ENCODE measurements at regions not wholly inside any gene's neighbourhood (a gene's known extent, or its start where the extent isn't known, plus 50 kb on each side); places are given as distances from the start of the nearest gene placed in this dataset.

GRCh38 chr7:42449431-42449830 lies 212.4 kb upstream of the GLI3 start:
- no peak for DNase-seq (ENCODE audit: low read depth in 3 of 3)

GRCh38 chr7:42448901-42449300 lies 211.9 kb upstream of the GLI3 start:
- no peak for DNase-seq (ENCODE audit: low read depth in 3 of 3)

GRCh38 chr7:42445691-42446090 lies 208.7 kb upstream of the GLI3 start:
- DNase-seq (ENCODE audit: low read depth in 3 of 3), result no peak

- no peak for DNase-seq (ENCODE audit: low read depth in 3 of 3)
These were observed 203.9 kb upstream of the GLI3 start for GRCh38 chr7:42440951-42441350.

GRCh38 chr7:42432644-42433043 lies 195.6 kb upstream of the GLI3 start:
- DNase-seq (ENCODE audit: low read depth in 3 of 3), result no peak

- DNase-seq (ENCODE audit: low read depth in 3 of 3), result no peak
These were observed 194.9 kb upstream of the GLI3 start for GRCh38 chr7:42431873-42432272.

GRCh38 chr7:42429339-42429738 lies 192.3 kb upstream of the GLI3 start:
- no peak for DNase-seq (ENCODE audit: low read depth in 3 of 3)

- DNase-seq (ENCODE audit: low read depth in 3 of 3), result no peak
These were observed 189.2 kb upstream of the GLI3 start for GRCh38 chr7:42426163-42426562.

GRCh38 chr7:42414941-42415505 lies 178.0 kb upstream of the GLI3 start:
- DNase-seq (ENCODE audit: low read depth in 3 of 3), result no peak

GRCh38 chr7:42414028-42414427 lies 177.0 kb upstream of the GLI3 start:
- no peak for DNase-seq (ENCODE audit: low read depth in 3 of 3)

- no peak for DNase-seq (ENCODE audit: low read depth in 3 of 3)
These were observed 172.3 kb upstream of the GLI3 start for GRCh38 chr7:42409296-42409695.

- DNase-seq (ENCODE audit: low read depth in 3 of 3), result no peak
These were observed 170.8 kb upstream of the GLI3 start for GRCh38 chr7:42407833-42408232.

- DNase-seq (ENCODE audit: low read depth in 3 of 3), result no peak
These were observed 170.2 kb upstream of the GLI3 start for GRCh38 chr7:42407021-42407710.

- no peak for DNase-seq (ENCODE audit: low read depth in 3 of 3)
These were observed 169.3 kb upstream of the GLI3 start for GRCh38 chr7:42406358-42406757.

GRCh38 chr7:42405782-42406181 lies 168.8 kb upstream of the GLI3 start:
- no peak for DNase-seq (ENCODE audit: low read depth in 3 of 3)

GRCh38 chr7:42403831-42404230 lies 166.8 kb upstream of the GLI3 start:
- DNase-seq (ENCODE audit: low read depth in 3 of 3), result no peak

GRCh38 chr7:42400961-42401360 lies 164.0 kb upstream of the GLI3 start:
- no peak for DNase-seq (ENCODE audit: low read depth in 3 of 3)

GRCh38 chr7:42400211-42400772 lies 163.3 kb upstream of the GLI3 start:
- no peak for DNase-seq (ENCODE audit: low read depth in 3 of 3)

- DNase-seq (ENCODE audit: low read depth in 3 of 3), result no peak
These were observed 158.6 kb upstream of the GLI3 start for GRCh38 chr7:42395607-42396006.

GRCh38 chr7:42392826-42393225 lies 155.8 kb upstream of the GLI3 start:
- DNase-seq (ENCODE audit: low read depth in 3 of 3), result no peak

GRCh38 chr7:42389697-42390096 lies 152.7 kb upstream of the GLI3 start:
- DNase-seq (ENCODE audit: low read depth in 3 of 3), result no peak

- DNase-seq (ENCODE audit: low read depth in 3 of 3), result no peak
These were observed 148.9 kb upstream of the GLI3 start for GRCh38 chr7:42385912-42386311.

- no peak for DNase-seq (ENCODE audit: low read depth in 3 of 3)
These were observed 144.2 kb upstream of the GLI3 start for GRCh38 chr7:42381161-42381560.

- DNase-seq (ENCODE audit: low read depth in 3 of 3), result no peak
These were observed 143.4 kb upstream of the GLI3 start for GRCh38 chr7:42380401-42380800.

Data from stimulated activated CD4-positive, alpha-beta T cell treated with anti-CD3 and anti-CD28 coated beads, TNF-alpha, amount 100 ng/mL, for 48 hours (primary cell).